HPDE6-E6E7 (cell line): ENCODE measurements at regions not wholly inside any gene's neighbourhood (a gene's known extent, or its start where the extent isn't known, plus 50 kb on each side); places are given as distances from the start of the nearest gene placed in this dataset.

ENCODE experiments used
- DNase-seq: peaks from one replicate; pipeline ENCODE4 v3.0.0; 2011; ENCODE audit warnings: missing footprints; ENCODE audit errors: extremely low spot score

- no peak for DNase-seq
Measured at GRCh38 chr16:66143415-66143814, 223.1 kb upstream of the CDH5 start.

DNA sequence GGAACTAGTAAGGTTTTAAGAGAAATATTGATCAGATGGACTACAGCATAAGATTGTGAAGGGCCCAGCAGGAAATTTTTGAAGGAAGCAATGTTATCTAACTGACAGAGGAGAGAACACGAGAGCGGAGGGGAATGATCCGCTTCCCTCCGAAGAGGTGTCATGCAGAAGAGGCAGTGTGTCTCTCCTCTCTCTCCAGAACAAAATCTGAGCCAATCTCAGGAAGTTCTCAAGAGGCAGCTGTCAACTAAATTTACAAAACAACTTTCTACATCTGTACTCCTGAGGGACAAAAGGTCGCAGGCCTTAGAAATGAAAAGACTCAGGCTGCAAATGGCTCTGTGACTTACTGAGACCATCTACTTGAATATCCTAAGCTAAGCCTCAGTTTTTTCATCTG lies 224.6 kb upstream of the CDH5 start:
- no peak for DNase-seq

DNA sequence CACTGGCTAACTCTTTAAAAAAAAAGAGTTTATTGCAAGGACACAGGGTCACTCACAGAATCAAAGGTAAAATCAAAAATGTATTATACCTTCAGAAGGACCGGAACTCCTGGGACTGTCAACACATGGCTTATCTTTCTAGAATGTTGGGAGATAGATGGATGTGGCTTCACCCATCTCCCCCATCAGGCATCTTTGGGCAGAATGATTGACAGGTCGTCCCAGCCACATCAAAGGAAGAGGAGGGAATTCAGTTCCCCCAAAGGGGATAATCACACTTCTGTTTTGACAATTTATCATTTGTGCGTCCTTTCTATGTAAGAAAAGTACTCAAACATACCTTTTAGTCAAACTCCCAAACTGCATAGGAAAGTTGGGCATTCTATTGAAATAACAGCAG lies 228.6 kb upstream of the CDH5 start:
- DNase-seq = no peak

GRCh38 chr16:66136841-66137240 lies 229.7 kb upstream of the CDH5 start:
- DNase-seq = no peak

- no peak for DNase-seq
Measured at GRCh38 chr16:66135838-66136237, 230.7 kb upstream of the CDH5 start.

GRCh38 chr16:66135421-66135831 lies 231.1 kb upstream of the CDH5 start:
- DNase-seq = no peak

GRCh38 chr16:66134875-66135274 lies 231.6 kb upstream of the CDH5 start:
- no peak for DNase-seq

DNA sequence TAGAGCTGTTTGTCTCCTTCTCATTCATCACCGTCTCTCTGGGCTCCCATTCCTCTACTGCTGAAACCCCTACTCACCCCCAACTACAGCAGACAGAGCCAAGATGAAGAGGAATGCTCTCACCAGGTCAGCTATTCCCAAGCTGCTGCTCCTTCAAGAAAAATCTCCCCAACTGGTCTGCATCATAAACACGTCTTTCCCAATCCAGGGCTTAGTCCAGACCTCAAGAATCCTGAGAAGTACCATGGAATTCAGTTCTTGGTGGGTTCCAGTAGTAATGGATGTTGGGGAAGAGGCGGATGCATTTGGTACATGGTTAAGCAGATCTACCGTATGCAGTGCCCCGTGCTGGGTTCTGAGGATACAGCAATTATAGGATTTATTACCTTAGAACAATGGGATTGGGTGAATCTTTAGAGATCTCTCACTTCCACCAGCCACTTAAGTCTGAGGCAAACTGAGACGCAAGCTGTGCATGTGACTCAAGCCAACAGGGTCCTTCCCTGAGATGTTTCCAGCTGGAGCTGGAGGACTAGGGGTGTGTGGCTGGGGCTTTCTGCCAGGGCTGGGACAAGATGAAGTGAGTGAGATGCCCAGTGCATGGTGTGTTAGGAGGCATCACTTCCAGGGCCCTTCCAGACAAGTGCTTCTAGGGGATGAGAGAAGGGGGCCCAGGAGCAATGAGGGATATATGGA lies 232.7 kb upstream of the CDH5 start:
- no peak for DNase-seq

DNA sequence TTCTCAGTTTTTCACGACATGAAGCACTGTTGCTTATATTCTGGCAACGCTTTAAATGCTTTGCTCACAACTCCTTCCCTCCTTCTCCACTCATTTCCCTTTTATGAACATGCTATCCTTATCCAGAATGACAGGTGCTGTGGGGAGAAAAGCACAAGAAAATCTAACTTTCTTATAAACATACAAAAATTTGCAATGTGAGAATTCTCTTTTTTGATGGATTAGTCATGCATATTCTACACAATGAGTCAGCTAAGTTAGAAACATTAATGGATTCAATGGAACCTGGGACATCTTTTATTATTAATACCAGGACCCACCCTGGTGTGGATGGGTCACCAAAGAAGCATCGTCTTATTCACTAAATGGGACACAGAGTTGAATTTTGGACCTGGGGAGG lies 234.6 kb upstream of the CDH5 start:
- DNase-seq = no peak

DNA sequence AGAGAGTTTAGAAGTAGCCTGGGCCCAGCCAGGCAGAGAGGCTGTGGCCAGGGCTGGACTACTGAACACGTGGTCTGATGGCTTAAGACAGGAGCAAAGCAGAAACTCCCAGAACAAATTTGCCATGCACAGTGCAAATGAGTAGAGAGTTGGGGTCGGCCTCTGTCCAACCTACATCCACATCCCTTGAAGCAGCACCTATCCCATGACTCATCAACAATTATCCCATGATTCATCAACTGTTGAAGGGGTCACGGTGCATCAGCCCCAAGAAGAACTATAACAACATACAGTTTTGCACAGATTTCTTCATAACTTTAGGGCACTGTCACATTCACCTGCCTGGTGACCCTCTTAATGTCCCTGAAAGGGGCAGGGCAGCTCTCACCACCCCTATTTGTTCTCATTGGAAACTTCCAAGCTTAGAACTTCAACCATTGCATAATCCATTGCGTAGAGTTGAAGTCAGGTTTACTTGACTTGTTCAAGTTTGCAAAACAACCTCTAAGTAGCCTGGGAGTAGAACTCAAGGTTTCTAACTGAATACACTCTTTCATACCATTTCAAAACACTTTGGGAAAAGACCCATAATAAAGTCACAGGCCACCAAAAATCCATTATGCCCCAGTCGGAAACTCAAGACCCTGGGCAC lies 235.2 kb upstream of the CDH5 start:
- no peak for DNase-seq

GRCh38 chr16:66130296-66130905 lies 236.1 kb upstream of the CDH5 start:
- DNase-seq = no peak

DNA sequence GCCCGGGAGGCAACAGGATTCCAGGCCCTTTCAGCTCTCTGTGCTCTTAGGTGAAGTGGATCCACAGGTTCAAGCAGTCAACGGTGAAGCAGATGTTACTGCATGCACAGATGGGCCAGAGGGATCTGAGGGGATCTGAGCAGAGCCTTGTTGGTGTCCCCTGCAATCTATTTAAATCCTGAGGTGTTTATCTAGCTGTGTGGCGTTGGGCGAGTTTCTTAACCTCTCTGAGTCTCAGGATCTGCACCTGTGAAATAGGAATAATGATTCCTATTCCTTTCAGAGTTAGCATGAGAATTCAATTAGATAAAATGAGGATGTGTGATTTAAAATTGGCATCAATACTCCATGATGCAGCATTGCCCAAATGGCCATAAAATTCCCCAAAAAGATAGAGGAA lies 237.3 kb upstream of the CDH5 start:
- no peak for DNase-seq

GRCh38 chr16:66128371-66128770 lies 238.1 kb upstream of the CDH5 start:
- DNase-seq = no peak

DNA sequence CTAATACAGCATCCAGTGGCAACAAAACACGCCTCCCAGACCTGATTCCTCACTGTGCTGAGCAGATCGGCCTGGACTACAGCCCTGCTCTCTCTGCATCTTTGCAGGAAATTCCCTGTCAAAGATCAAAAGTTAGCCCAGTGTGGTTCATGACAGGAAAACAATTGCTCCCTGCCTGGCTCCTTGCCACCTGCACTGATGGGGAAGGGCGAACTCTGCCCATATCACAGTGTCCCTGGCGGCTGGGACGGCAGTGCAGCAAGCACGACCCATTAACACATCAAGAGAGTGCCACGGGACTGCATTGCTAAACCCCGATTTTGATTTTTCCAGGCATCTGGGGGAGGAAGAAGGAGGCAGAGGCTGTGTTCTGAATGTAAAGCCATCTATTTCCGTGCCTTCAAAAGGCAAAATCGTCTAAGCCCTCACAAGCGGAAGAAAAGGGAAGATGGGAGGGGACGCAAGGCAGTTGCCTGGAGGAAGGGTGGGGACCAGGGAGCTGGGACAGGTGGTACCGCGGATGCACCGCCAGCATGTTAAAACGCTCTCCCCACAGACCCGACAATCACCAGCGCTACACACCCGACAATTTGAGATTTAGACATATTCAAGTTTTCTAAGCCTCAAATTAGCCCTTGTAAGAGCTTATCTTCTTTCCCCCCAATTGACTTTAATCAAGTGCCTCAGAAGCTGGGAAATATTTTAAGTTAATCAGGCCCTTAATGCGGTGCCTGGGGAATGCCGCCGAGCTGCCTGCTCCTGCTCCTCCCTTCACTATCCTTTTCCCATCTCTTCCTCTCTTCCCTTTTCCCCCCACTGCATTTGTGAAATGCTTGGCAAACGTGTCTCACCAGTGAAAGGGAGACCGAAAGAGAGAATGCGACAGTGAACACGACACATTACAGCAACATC lies 238.8 kb upstream of the CDH5 start:
- DNase-seq = no peak

DNA sequence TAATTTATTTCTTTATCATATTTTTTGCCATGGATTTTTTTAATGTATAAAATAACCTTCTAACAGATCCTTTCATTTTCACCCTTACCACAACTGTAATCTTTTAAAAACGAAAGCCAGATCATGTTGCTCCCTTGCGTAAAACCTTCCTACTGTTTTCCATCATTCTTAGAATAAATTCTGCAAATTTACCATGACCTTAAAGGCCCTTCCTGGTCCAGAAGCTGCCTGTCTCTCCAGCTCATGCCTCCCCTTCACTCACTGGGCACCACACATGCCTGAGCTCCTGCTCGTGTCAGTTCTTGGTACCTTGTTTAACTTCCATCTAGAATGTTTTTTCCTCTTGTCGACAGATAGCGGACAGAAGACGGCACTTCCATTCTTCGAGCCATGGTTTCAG lies 245.0 kb upstream of the CDH5 start:
- DNase-seq = no peak

DNA sequence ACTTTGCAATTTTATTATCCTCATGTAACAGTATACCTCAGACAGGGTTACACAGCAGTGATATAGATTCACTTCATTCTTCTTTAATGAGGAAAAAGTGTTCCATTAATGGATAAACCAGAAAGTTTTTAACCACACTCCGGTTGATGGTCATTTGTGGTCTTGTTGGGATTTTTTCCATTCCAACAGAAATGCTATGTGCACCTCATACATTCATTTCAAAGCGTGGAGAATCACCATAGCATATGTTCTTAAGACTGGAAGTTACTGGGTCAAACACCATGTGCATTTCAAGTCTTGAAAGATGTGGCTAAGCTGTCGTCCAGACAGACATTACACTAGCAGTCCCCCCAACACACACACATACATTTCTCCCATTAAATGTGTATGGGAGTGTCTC lies 245.8 kb upstream of the CDH5 start:
- no peak for DNase-seq

GRCh38 chr16:66116163-66117002 lies 250.1 kb upstream of the CDH5 start:
- no peak for DNase-seq

DNA sequence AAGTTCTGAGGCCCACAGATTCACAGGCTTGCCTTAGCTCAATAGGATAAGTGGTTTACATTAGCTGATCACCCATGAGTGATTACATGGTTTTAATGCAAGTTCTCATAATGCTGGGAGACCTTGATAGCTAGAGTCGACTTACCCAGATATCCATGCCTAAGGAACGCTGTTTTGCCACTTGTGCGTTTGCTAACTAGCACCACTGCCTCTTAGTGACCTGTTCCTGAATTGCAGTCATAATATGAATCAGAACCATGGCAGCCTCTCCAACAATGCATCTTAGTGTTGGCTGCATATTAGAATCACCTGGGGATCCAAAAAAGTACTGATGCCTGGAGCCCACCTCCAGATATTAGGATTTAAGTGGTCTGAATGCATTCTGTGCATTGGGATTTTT lies 251.1 kb upstream of the CDH5 start:
- DNase-seq = no peak

- no peak for DNase-seq
Measured at GRCh38 chr16:66113223-66113622, 253.3 kb upstream of the CDH5 start.

DNA sequence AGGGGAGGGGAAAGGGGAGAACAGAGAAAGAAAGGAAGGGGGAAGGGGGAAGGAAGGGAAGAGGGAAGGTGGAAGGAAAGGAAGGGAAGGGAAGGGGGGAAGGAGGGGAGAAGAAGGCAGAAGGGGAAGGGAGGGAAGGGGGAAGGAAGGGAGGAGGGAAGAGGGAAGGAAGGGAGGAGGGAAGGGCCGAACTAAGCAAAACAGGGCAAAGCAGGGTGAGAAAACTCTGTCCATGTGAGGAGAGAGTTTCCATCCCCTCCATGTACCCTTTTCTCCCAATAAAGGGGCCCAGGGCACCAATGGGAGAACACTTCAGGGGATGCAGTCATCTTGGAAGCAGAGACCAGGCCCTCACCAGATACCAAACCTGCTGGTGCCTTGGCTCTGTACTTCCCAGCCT lies 256.8 kb upstream of the CDH5 start:
- DNase-seq = no peak

GRCh38 chr16:66107661-66108060 lies 258.8 kb upstream of the CDH5 start:
- DNase-seq = no peak
